H1 (cell line): ENCODE measurements at regions not wholly inside any gene's neighbourhood (a gene's known extent, or its start where the extent isn't known, plus 50 kb on each side); places are given as distances from the start of the nearest gene placed in this dataset.

Experiments
- CTCF ChIA-PET: fragments of 300-600 bp; sonication (Branson Sonifier 250); formaldehyde crosslinking; loops from one replicate; lab custom pipeline; 2021; ENCODE audit not compliant: partially characterized antibody; lab: Charles Lee
- POLR2A ChIA-PET: fragments of 300-600 bp; sonication (Branson Sonifier 250); formaldehyde crosslinking; loops from one replicate; lab custom pipeline; 2021; ENCODE audit warnings: inconsistent platforms; ENCODE audit not compliant: partially characterized antibody; lab: Charles Lee
- DNase-seq, 2 experiments: peaks; one replicate each; pipeline versions ENCODE4 v3.0.0 to v3.0.0-alpha.2; 2010 to 2022; ENCODE audit warnings: low spot score in 2 of 2, low read depth in 1 of 2, mixed read lengths in 1 of 2
- FAIRE-seq: peaks from 2 replicates; lab custom pipeline; 2011; peaks lifted over from hg19 to GRCh38; lab: Jason Lieb, UNC
- H2AFZ ChIP-seq: 2 replicates; pipeline ENCODE4 v1.8.1; 2012; ENCODE audit warnings: low read length, inconsistent platforms
- H2AK5ac ChIP-seq: 2 replicates; pipeline ENCODE4 v1.6.1; 2013; ENCODE audit warnings: low read depth, low read length
- H2BK120ac ChIP-seq: replicated peaks from 2 replicates; pipeline ENCODE3; 2013; ENCODE audit warnings: low read depth, low read length, inconsistent platforms
- H2BK12ac ChIP-seq: 2 replicates; pipeline ENCODE4 v1.6.1; 2013; ENCODE audit warnings: low read depth, low read length
- H2BK15ac ChIP-seq: 2 replicates; pipeline ENCODE4 v1.6.1; 2013; ENCODE audit warnings: low read length
- H2BK20ac ChIP-seq: 2 replicates; pipeline ENCODE4 v1.6.1; 2013; ENCODE audit warnings: low read length
- H2BK5ac ChIP-seq: 2 replicates; pipeline ENCODE4 v1.6.1; 2013; ENCODE audit warnings: low read depth, low read length
- H3K14ac ChIP-seq: 2 replicates; pipeline ENCODE4 v1.6.1; 2013; ENCODE audit warnings: inconsistent platforms; ENCODE audit not compliant: insufficient read length
- H3K18ac ChIP-seq: 2 replicates; pipeline ENCODE4 v1.6.1; 2013; ENCODE audit warnings: low read length; ENCODE audit errors: extremely low read depth
- H3K23ac ChIP-seq: 2 replicates; pipeline ENCODE4 v1.6.1; 2013; ENCODE audit warnings: inconsistent platforms; ENCODE audit not compliant: insufficient read length
- H3K23me2 ChIP-seq: 2 replicates; pipeline ENCODE4 v1.6.1; 2013; ENCODE audit warnings: low read depth, low read length
- H3K27ac ChIP-seq: 2 replicates; pipeline ENCODE4 v1.6.1; 2011; ENCODE audit warnings: low read depth, low read length, inconsistent platforms
- H3K27me3 ChIP-seq, 4 experiments: replicated peaks in 1 of 4; 1 replicate in 1 of 4; 2 replicates in 3 of 4; pipeline versions ENCODE4 v1.6.1 to v1.8.1; 2011 to 2013; ENCODE audit warnings: low read length in 3 of 4, mild to moderate bottlenecking in 3 of 4, inconsistent platforms in 2 of 4, mixed read lengths in 2 of 4, moderate library complexity in 1 of 4; ENCODE audit not compliant: control insufficient read depth in 3 of 4, insufficient read depth in 3 of 4; ENCODE audit errors: extremely low read depth in 1 of 4
- H3K36me3 ChIP-seq, 4 experiments: 2 replicates each; pipeline versions ENCODE4 v1.6.1 to v1.8.1; 2011 to 2013; ENCODE audit warnings: mild to moderate bottlenecking in 4 of 4, low read length in 3 of 4, moderate library complexity in 2 of 4, control low read depth in 1 of 4, inconsistent platforms in 1 of 4; ENCODE audit not compliant: insufficient read depth in 4 of 4, control insufficient read depth in 2 of 4
- H3K4ac ChIP-seq: replicated peaks from 2 replicates; pipeline ENCODE3; 2013; ENCODE audit warnings: low read length, low read depth, mixed read lengths, inconsistent platforms; ENCODE audit not compliant: insufficient read length
- H3K4me1 ChIP-seq, 4 experiments: replicated peaks in 1 of 4; 1 replicate in 1 of 4; 2 replicates in 3 of 4; pipeline versions ENCODE4 v1.6.1 to v1.8.1; 2011 to 2013; ENCODE audit warnings: low read length in 3 of 4, inconsistent platforms in 2 of 4, mixed read lengths in 1 of 4; ENCODE audit not compliant: insufficient read depth in 4 of 4, control insufficient read depth in 3 of 4
- H3K4me2 ChIP-seq, 2 experiments: 2 replicates each; pipeline versions ENCODE4 v1.6.1 to v1.8.1; 2011 to 2013; ENCODE audit warnings: low read depth in 2 of 2, low read length in 2 of 2, control low read depth in 1 of 2, inconsistent platforms in 1 of 2, mild to moderate bottlenecking in 1 of 2; ENCODE audit not compliant: insufficient read depth in 1 of 2
- H3K4me3 ChIP-seq, 4 experiments: fragments of 200-600, 300-600 bp in 1 of 4; sonication (generic), shearing (Covaris generic), sonication (Bioruptor Twin) in 1 of 4; 2 replicates each; pipeline versions ENCODE4 v1.5.1 to v1.8.1; 2011 to 2016; ENCODE audit warnings: low read length in 4 of 4, low read depth in 3 of 4, control low read depth in 2 of 4, inconsistent platforms in 2 of 4, mild to moderate bottlenecking in 2 of 4, mixed read lengths in 1 of 4, moderate library complexity in 1 of 4; ENCODE audit not compliant: insufficient read depth in 2 of 4; ENCODE audit errors: extremely low read depth in 1 of 4
- H3K56ac ChIP-seq: replicated peaks from 2 replicates; pipeline ENCODE3; 2013; ENCODE audit warnings: low read depth, mild to moderate bottlenecking, mixed read lengths, low read length, inconsistent platforms; ENCODE audit not compliant: insufficient read length
- H3K79me1 ChIP-seq: 2 replicates; pipeline ENCODE4 v1.6.1; 2013; ENCODE audit warnings: low read depth, low read length, control low read depth
- H3K79me2 ChIP-seq, 2 experiments: 2 replicates each; pipeline versions ENCODE4 v1.6.1 to v1.8.1; 2012 to 2013; ENCODE audit warnings: low read length in 2 of 2, mild to moderate bottlenecking in 2 of 2, inconsistent platforms in 1 of 2; ENCODE audit not compliant: insufficient read depth in 2 of 2, control insufficient read depth in 1 of 2
- H3K9ac ChIP-seq, 4 experiments: replicated peaks in 1 of 4; 1 replicate in 1 of 4; 2 replicates in 3 of 4; pipeline versions ENCODE4 v1.6.1 to v1.8.1; 2011 to 2013; ENCODE audit warnings: low read depth in 3 of 4, low read length in 3 of 4, control low read depth in 2 of 4, mild to moderate bottlenecking in 2 of 4, moderate library complexity in 2 of 4, inconsistent platforms in 1 of 4; ENCODE audit errors: extremely low read depth in 1 of 4
- H3K9me3 ChIP-seq, 2 experiments: 2 replicates each; pipeline versions ENCODE4 v1.6.1 to v1.8.1; 2012 to 2013; ENCODE audit warnings: mild to moderate bottlenecking in 2 of 2, moderate library complexity in 2 of 2, control low read depth in 1 of 2, inconsistent platforms in 1 of 2, low read depth in 1 of 2, low read length in 1 of 2, mixed read lengths in 1 of 2; ENCODE audit not compliant: insufficient read depth in 2 of 2
- H4K20me1 ChIP-seq, 2 experiments: replicated peaks in 1 of 2; 2 replicates each; pipeline versions ENCODE3 to v1.8.1; 2011 to 2013; ENCODE audit warnings: inconsistent platforms in 2 of 2, low read length in 2 of 2, mild to moderate bottlenecking in 1 of 2; ENCODE audit not compliant: insufficient read depth in 2 of 2, control insufficient read depth in 1 of 2
- H4K5ac ChIP-seq: 2 replicates; pipeline ENCODE4 v1.6.1; 2013; ENCODE audit warnings: low read length, low read depth, mixed read lengths, inconsistent platforms; ENCODE audit not compliant: insufficient read length
- H4K8ac ChIP-seq: 2 replicates; pipeline ENCODE4 v1.8.0; 2013; ENCODE audit warnings: mild to moderate bottlenecking, moderate library complexity, low read length, inconsistent platforms; ENCODE audit not compliant: insufficient read depth; ENCODE audit errors: extremely low read depth
- H4K91ac ChIP-seq: replicated peaks from 2 replicates; pipeline ENCODE3; 2013; ENCODE audit warnings: low read length, mixed read lengths, inconsistent platforms; ENCODE audit not compliant: insufficient read length
- BACH1 ChIP-seq: IDR thresholded peaks from 2 replicates; pipeline ENCODE4 v1.6.1; 2012; ENCODE audit warnings: low read length, improper control_type of control experiment
- BRCA1 ChIP-seq: IDR thresholded peaks from 2 replicates; pipeline ENCODE4 v1.6.1; 2012; ENCODE audit warnings: low read depth, low read length, improper control_type of control experiment
- CHD1 ChIP-seq: IDR thresholded peaks from 2 replicates; pipeline ENCODE4 v1.6.1; 2012; ENCODE audit warnings: low read depth, low read length, improper control_type of control experiment
- CTBP2 ChIP-seq: IDR thresholded peaks from 2 replicates; pipeline ENCODE4 v1.7.0; 2011; ENCODE audit warnings: borderline replicate concordance, mild to moderate bottlenecking, moderate library complexity, mixed read lengths, low read length; ENCODE audit not compliant: insufficient read depth, insufficient read length
- E2F6 ChIP-seq: IDR thresholded peaks from 2 replicates; pipeline ENCODE4 v1.6.1; 2012; ENCODE audit warnings: inconsistent platforms
- GTF2F1 ChIP-seq: IDR thresholded peaks from 2 replicates; pipeline ENCODE4 v1.6.1; 2012; ENCODE audit warnings: low read depth, low read length, improper control_type of control experiment, borderline replicate concordance
- RXRA ChIP-seq: IDR thresholded peaks from 2 replicates; pipeline ENCODE4 v1.6.1; 2011; ENCODE audit warnings: low read depth, mild to moderate bottlenecking, low read length, moderate library complexity; ENCODE audit not compliant: insufficient read depth
- SUZ12 ChIP-seq: fragments of 200-600 bp; sonication (generic); IDR thresholded peaks from 2 replicates; pipeline ENCODE4 v1.6.1; 2012; ENCODE audit warnings: mild to moderate bottlenecking, inconsistent platforms, low read length, moderate library complexity, mixed read lengths
- ZNF274 ChIP-seq: IDR thresholded peaks from 2 replicates; pipeline ENCODE4 v1.7.0; 2012; ENCODE audit warnings: low read length, borderline replicate concordance; ENCODE audit errors: extremely low read depth
- WGBS, 2 experiments: shearing (Covaris generic) in 1 of 2; methylation state at CpG; one replicate each; pipeline versions ENCODE4 v1.1.6 to v1.1.7; 2013 to 2015; ENCODE audit warnings: low lambda C conversion rate in 2 of 2, mixed read lengths in 2 of 2, inconsistent platforms in 1 of 2, low coverage in 1 of 2, missing lambda C conversion rate in 1 of 2; ENCODE audit not compliant: insufficient replicate concordance in 2 of 2, insufficient coverage in 1 of 2, insufficient read length in 1 of 2; ENCODE audit errors: extremely low coverage in 1 of 2, missing lambda C conversion rate in 1 of 2; 5-methylcytosine and 5-hydroxymethylcytosine counted together

GRCh38 chr10:120996456-120997034 lies 145.4 kb downstream of the WDR11 start:
- Histone ChIP-seq H2BK120ac (no peak overlapping the region), H4K8ac (no peak overlapping the region; the same call in 1 of the 2 replicates), H3K56ac (no peak overlapping the region), H3K27me3 (no peaks in the 10 kb centered on the region; a peak in 2 of 7 replicates), H3K23me2 (no peaks in the 10 kb centered on the region), H3K9ac (no peak overlapping the region), H3K18ac (no peak overlapping the region), H3K4me1 (peaks cover 0 to 4% (median 0%) of the 10 kb centered on the region in 4 experiments; a peak in 1 of 7 replicates), H4K5ac (no peak overlapping the region), H3K4me3 (no peak overlapping the region), H3K4ac (no peak overlapping the region), H2BK5ac (no peak overlapping the region), H3K23ac (no peak overlapping the region), H2BK12ac (no peak overlapping the region), H2AFZ (no peak overlapping the region), H3K79me1 (no peaks in the 10 kb centered on the region), H3K4me2 (no peak overlapping the region), H2BK20ac (no peak overlapping the region), H3K36me3 (no peaks in the 10 kb centered on the region), H3K79me2 (no peaks in the 10 kb centered on the region), H2BK15ac (no peak overlapping the region), H3K9me3 (peaks cover 3 to 8% of the 10 kb centered on the region in 2 experiments; a peak in 3 of 4 replicates), H2AK5ac (no peak overlapping the region), H3K27ac (no peak overlapping the region), H4K91ac (no peak overlapping the region), H3K14ac (no peak overlapping the region), H4K20me1 (no peaks in the 10 kb centered on the region)
- ChIA-PET POLR2A (no interaction called here), CTCF (interaction anchor here (0.7 to 2.6 kb wide), 12 partner anchors 9 to 700 kb away, joined by 3 to 10 read pairs (median 3); no protein-coding TSS in a partner anchor)
- FAIRE-seq = no peak
- DNase-seq = no peak
- 90% methylated on average over 9 of the region's 9 CpGs; no CpG with 5 or more reads in 1 of the 2 experiments for WGBS, 2 experiments
- TF ChIP-seq BACH1 = no peak
- TF ChIP-seq BRCA1 = no peak
- TF ChIP-seq ZNF274 = no peak
- TF ChIP-seq E2F6 = no peak
- TF ChIP-seq CTBP2 = no peak
- no peak for TF ChIP-seq GTF2F1
- TF ChIP-seq SUZ12 = no peak
- no peak for TF ChIP-seq CHD1
- no peak for TF ChIP-seq RXRA
